ENCODE measurements at regions not wholly inside any gene's neighbourhood (a gene's known extent, or its start where the extent isn't known, plus 50 kb on each side); places are given as distances from the start of the nearest gene placed in this dataset.

DNA sequence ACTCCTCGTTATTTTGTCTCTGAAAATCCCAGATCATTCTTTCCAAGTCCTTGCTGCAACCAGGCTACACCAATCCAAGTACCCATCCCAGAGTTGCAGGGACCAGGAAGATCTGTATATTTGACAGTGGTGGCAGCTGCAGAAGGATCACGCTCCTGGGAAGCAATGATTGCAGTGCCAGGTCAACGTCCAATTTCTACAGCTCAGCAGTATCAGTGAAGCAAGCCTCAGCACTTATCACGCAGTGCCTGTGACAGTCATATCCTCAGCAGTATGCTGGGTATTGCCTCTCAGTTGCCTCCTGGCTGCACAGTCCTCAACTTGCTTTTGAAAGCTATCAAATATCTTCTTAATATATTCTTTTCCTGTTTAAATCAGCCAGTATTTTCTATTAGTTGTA, 66.7 kb downstream of the BARHL2 start:
- H3K9me3 ChIP-seq, result no peaks in the 10 kb centered on the region
- intact Hi-C loops (cut with DNase I), result no loop called here
- H3K27me3 ChIP-seq, result no peaks in the 10 kb centered on the region
- no peak overlapping the region for H3K4me3 ChIP-seq
- DNase-seq, result no peak
- H3K4me1 ChIP-seq (ENCODE audit: insufficient read depth), result no peaks in the 10 kb centered on the region
- no peak overlapping the region for H3K27ac ChIP-seq
- H3K36me3 ChIP-seq, result no peaks in the 10 kb centered on the region
- TF ChIP-seq POLR2A (IDR thresholded peaks at IDR 0.05), result no peak
- TF ChIP-seq, protein P1, sequence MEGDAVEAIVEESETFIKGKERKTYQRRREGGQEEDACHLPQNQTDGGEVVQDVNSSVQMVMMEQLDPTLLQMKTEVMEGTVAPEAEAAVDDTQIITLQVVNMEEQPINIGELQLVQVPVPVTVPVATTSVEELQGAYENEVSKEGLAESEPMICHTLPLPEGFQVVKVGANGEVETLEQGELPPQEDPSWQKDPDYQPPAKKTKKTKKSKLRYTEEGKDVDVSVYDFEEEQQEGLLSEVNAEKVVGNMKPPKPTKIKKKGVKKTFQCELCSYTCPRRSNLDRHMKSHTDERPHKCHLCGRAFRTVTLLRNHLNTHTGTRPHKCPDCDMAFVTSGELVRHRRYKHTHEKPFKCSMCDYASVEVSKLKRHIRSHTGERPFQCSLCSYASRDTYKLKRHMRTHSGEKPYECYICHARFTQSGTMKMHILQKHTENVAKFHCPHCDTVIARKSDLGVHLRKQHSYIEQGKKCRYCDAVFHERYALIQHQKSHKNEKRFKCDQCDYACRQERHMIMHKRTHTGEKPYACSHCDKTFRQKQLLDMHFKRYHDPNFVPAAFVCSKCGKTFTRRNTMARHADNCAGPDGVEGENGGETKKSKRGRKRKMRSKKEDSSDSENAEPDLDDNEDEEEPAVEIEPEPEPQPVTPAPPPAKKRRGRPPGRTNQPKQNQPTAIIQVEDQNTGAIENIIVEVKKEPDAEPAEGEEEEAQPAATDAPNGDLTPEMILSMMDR (IDR thresholded peaks at IDR 0.05), result no peak
- TF ChIP-seq EP300 (IDR thresholded peaks at IDR 0.05), result no peak
- WGBS, 3 donors, result 72 to 77% (median 75%) methylated on average over 4 of the region's 4 CpGs

DNA sequence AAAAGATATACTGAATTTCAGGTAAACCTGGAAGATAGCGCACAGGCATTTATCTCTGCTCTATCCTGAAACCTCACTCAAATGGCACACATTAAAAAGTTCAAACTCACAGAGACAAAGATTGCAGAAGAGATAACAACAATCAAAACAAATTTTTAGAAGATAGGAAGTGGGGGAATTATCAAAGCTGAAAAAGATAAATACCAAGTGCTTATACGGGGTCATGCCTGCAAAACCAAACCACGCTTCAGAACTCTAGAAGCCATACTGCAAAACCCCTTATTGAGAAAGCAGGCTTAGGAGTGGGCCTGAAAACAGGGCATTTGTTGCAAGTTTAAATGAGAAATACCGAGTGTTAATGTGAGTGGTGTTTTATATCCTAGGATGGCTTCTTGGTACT, 76.8 kb downstream of the BARHL2 start:
- TF ChIP-seq POLR2A (IDR thresholded peaks at IDR 0.05), result no peak
- TF ChIP-seq EP300 (IDR thresholded peaks at IDR 0.05), result no peak
- TF ChIP-seq, protein P1 (IDR thresholded peaks at IDR 0.05), result no peak

DNA sequence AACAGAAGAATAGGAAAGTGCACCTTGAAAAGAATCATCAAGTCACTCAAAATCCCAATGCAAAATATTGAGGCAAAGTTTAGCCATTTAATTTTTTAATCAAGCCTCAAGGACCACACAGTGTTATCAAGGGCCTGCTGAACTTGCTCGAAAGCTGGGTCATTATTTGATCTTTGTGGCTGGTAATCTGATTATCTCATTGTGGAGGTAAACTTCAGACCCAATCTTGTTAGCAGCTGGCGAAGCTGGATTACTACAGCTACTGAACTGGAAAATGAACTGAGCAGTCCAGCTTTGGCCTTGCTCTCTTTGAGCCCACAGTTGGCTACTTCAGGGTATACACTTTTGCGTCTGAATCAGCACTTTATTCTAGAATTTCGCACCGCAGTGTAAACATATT, 94.4 kb downstream of the BARHL2 start:
- Histone ChIP-seq H3K4me3 (no peak overlapping the region), H3K27ac (no peak overlapping the region), H3K36me3 (no peaks in the 10 kb centered on the region), H3K27me3 (no peaks in the 10 kb centered on the region), H3K9me3 (no peaks in the 10 kb centered on the region), H3K4me1 (ENCODE audit: insufficient read depth) (no peaks in the 10 kb centered on the region)
- WGBS, 3 donors, result 78 to 81% (median 79%) methylated on average over 5 of the region's 5 CpGs
- no peak for DNase-seq
- intact Hi-C loops (cut with DNase I), result no loop called here
- TF ChIP-seq EP300 (IDR thresholded peaks at IDR 0.05), result no peak
- TF ChIP-seq, protein P1 (IDR thresholded peaks at IDR 0.05), result no peak
- no peak for TF ChIP-seq POLR2A (IDR thresholded peaks at IDR 0.05)

More for the DNA sequence above, 76.8 kb downstream of the BARHL2 start:
- no peak overlapping the region for H3K4me3 ChIP-seq
- H3K36me3 ChIP-seq, result no peaks in the 10 kb centered on the region
- WGBS, 3 donors, result 75 to 80% (median 79%) methylated on average over 4 of the region's 4 CpGs
- H3K4me1 ChIP-seq (ENCODE audit: insufficient read depth), result no peaks in the 10 kb centered on the region
- no peaks in the 10 kb centered on the region for H3K9me3 ChIP-seq
- no peaks in the 10 kb centered on the region for H3K27me3 ChIP-seq
- intact Hi-C loops (cut with DNase I), result no loop called here
- H3K27ac ChIP-seq, result no peak overlapping the region
- DNase-seq, result no peak

DNA sequence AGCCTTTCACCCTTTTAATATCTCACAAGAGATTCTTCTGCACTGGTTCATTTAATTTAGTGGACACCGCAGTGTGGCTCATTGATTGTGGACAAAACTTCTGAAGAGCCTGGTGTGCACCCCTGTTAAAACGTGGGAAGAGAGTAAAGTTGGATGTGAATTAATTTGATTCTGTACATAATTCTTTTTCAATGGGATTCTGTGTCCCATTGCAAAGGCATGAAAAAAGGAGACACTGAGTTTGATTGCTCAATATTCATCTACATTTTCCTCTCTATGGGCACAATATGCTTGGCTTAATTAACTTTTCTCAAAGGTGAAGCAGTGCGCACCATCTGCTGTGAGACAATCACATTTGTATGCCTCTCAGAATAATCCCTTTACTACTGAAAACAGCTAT, 95.1 kb downstream of the BARHL2 start:
- no peak for DNase-seq
- Histone ChIP-seq H3K36me3 (no peaks in the 10 kb centered on the region), H3K27ac (no peak overlapping the region), H3K4me3 (no peak overlapping the region), H3K27me3 (no peaks in the 10 kb centered on the region), H3K4me1 (ENCODE audit: insufficient read depth) (no peaks in the 10 kb centered on the region), H3K9me3 (no peaks in the 10 kb centered on the region)
- intact Hi-C loops (cut with DNase I), result no loop called here
- 80 to 88% (median 83%) methylated on average over 3 of the region's 3 CpGs for WGBS, 3 donors
- TF ChIP-seq, protein P1 (IDR thresholded peaks at IDR 0.05), result no peak
- no peak for TF ChIP-seq POLR2A (IDR thresholded peaks at IDR 0.05)
- no peak for TF ChIP-seq EP300 (IDR thresholded peaks at IDR 0.05)

DNA sequence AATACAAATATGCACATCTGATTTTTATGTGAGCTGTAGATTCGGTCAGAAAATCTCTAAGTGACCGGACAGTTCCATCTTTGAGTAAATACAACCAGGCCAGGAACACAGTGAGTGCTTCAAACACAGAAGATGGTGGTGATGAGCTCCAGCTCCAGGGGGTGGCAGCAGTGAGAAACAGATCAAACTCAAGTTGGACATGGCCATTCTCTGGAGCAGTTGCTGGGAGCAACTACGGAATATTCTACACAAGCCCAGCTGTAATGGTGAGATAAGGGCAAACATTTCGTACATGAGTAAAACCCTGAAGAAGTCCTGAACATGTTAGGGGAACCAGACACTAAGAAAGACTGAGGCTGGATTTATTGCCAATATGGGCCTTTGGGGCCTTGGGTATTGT, 100.7 kb downstream of the BARHL2 start:
- Histone ChIP-seq H3K27ac (no peak overlapping the region), H3K27me3 (no peaks in the 10 kb centered on the region), H3K4me1 (ENCODE audit: insufficient read depth) (no peaks in the 10 kb centered on the region), H3K36me3 (no peaks in the 10 kb centered on the region), H3K9me3 (no peaks in the 10 kb centered on the region), H3K4me3 (no peak overlapping the region)
- intact Hi-C loops (cut with DNase I), result no loop called here
- 70 to 77% (median 70%) methylated on average over 4 of the region's 4 CpGs for WGBS, 3 donors
- TF ChIP-seq POLR2A (IDR thresholded peaks at IDR 0.05), result no peak
- TF ChIP-seq, protein P1 (IDR thresholded peaks at IDR 0.05), result no peak
- TF ChIP-seq EP300 (IDR thresholded peaks at IDR 0.05), result no peak
- DNase-seq, result no peak

All from ovary (tissue), 7 donors.